Stimulated activated CD4-positive, alpha-beta T cell treated with anti-CD3 and anti-CD28 coated beads, Interleukin-1b, Interleukin-23, amount 100 ng/mL, for 48 hours (primary cell): ENCODE measurements at regions not wholly inside any gene's neighbourhood (a gene's known extent, or its start where the extent isn't known, plus 50 kb on each side); places are given as distances from the start of the nearest gene placed in this dataset.

Experiments
- DNase-seq: peaks from one replicate; pipeline ENCODE4 v3.0.0-alpha.2; 2020

DNA sequence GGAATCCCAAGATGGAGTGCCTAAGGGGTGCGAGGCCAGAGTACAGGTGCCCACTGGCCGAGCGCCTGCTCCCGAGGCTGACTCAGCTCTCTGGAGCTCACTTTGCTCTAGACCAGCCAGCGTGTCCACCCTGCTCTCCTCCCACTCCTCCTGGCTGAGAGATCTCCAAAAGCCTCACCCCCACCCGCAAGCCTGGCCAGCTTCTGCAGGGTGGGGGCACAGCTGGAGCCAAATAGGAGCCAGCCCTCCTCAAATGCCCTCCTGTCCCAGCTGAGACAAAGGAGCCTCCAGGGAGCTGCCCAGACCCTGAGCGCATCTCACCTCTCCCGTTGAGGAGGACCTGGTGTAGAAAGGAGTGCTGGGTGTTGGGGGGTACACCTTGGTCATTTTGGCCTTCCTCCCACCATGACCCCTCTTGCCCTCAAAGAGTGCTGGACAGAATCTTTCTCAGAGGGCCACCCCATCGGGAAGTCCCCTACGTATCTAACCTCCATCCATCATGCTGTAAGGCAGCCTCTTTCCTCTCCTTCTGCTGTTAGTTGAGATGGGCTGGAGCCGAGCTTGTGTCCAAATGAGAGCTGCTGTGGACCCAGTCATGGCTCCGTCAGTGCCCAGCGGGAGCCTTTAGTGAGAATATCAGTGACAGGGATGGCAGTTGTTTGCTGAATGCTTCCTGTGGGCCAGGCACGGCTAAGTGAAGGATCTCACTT lies 123.9 kb upstream of the VSTM2B start:
- no peak for DNase-seq

DNA sequence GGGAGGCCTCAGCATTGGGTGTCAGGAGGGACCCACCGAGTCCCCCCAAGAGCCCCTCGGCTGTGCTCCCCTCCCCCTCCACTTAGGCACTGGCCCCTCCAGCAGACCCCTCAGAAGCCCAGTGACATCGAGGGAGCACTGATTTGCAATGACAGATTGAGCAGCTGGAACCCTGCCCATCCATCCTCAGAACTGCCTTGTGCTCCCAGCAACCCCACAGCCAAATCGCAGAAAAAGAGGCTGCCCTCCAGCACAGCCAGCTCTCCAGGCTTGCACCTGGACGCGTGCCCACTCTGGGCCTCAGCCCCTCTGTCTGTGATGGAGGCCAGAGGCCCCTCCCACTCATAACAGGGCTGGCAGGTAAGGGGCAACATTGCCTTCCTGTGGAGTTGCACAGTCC lies 123.2 kb upstream of the VSTM2B start:
- DNase-seq, result no peak

DNA sequence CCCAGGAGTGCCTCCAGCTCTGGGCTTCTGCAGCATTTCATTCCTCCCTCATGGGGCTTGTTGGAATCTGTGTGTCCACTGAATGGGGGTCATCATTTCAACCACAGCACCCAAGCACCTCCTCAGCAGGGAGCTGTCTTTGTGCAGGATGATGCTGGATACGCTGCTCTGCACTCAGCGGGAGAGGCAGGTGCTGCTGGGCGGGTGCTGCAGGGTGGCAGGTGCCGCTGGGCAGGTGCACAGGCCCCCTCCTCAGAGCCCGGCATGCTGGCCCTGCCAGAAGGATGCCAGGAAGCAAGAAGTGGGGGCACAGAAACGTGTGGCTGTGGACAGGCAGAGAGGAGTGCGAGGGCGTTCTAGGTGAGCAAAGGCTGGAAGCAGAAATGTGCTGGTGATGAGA lies 121.8 kb upstream of the VSTM2B start:
- no peak for DNase-seq

DNA sequence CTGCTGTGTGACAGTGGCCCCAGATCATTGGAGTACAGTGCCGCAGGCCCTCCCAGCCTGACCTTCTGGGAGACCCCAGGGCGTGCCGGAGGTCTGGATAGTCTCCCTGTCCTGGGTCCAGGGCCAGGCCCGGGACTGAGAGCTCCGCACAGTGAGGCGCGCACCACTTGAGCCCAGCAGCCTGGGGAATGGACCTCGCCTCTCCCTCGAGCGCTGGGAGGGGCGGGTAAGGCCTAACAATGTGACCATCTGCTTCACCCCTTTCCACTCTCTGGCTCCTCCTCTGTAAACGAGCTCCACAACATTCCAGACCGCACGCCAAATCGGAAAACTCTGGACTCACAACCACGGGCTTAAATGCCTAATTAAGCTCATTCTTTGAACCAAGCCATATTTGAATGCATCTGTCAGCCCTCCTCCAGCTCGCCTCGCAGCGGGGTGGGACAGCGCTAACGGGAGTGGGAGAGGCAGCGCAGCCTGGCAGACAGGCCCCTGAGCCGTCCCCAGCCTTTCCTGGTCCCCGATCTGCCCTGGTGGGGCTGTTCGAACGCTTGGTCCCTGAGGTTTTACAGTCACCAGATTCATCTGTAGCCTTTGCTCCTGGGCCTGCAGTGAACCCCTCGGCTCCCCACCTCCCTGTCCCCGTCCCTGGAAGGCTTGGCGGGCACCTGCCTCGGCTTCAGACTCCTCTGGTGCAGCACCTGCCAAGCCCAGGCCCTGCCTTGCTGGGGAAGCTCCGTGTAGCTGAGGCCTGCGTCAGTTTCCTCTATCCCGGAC lies 120.7 kb upstream of the VSTM2B start:
- DNase-seq, result no peak

DNA sequence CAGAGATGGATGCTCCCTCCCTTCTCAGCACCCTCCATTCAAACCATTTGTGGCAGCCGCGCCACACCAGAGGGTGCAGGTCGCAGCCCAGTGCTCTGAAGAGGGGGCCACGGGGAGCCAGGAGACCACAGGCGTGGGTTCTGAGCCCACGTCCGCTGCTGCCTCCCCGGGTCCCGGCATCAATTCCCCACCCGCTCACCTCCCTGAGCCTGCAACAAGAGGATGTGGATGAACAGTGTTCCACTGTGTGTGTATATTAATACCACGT lies 120.1 kb upstream of the VSTM2B start:
- DNase-seq, result no peak

DNA sequence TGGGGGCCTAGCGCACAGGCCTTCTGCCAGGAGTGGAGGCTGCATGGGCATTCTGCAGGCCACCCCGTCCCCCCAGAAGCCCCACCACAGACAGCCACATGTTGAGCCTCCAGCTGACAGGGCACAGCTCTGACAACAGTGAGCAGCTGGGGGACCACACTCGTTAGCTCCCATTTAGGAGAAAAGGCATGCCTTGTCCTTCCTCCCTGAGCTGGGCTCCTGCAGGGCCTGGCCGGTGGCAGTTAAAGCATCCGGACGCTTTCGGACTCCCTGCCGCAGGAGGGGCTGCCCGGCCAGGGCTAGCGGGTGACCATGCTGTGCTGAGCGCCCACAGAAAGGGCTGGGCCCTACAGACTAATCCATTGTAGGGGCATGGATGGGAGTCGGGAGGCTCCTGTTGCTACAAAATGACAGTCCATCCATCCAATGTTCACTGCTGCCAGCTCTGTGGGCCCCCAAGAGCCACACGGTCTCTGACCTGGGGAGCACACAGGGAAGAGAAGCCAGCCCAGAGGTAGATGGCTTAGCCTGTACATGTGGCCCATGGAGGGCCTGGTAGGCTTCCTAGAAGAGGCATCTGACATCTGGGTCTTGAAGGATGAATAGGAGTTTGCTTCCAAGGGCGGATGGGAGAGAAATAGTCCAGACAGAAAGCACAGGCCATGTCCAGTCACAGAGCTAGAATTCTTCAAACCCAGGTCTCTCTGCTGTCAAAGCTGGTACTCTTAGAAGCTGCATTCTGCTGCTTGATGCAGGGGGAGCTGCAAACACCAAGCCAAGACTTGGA lies 116.5 kb upstream of the VSTM2B start:
- no peak for DNase-seq

DNA sequence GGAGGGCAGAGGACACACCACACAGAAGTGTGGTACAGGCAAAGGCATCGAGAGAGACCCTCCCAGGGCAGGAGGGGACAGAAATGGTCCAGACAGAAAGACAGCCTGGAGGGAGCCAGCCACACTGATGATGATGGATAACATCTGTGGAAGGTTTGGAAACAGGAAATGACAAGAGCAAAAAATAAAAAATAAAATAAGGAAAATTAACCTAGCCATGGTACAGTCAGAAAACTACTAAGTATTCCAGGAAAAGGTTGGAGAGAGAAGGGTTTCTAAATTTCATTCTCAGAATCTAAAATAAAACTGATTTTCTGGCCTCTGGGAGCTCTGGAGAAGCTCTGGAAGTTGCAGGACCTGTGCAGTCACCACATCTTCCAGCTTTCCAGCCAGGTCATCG lies 115.2 kb upstream of the VSTM2B start:
- no peak for DNase-seq

DNA sequence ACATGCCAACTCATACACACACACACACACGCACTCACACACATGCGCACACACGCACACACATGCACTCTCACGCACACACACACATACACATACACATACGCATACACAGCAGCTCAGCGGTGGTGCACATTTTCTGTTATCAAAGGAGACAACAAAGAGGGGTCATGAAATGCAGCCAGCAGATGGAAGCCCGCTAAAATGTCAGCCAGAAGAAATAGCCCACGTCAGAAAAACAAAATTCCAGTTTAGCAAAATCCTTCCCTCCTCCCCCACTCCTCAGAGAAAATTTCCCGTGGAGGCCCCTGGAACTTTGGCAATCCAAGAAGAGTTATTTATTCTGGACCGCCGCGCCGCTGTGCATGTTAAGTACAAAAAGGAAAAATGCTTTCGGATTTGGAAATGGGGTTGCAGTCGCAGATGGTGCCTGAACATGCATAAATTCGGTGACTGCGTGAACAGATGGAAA lies 114.6 kb upstream of the VSTM2B start:
- DNase-seq, result no peak

DNA sequence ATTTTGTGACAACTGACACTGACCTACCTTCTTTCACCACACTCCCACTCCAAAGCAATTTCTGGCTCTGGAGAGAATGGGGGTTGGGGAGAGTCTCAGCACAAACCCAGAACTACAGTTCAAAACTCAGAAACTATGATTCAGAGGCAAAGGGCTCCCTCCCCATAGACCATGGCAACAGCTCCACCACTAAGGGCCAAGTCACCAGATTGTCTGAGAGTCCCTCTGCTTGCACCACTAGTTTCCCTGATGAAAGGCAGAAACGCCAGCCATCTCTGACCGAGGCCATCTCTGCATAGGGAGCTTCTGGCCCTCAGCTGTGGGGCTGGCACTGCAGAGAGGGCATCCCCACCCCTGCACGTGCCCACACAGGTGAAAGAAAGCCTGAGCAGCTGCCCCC lies 112.4 kb upstream of the VSTM2B start:
- DNase-seq, result no peak

DNA sequence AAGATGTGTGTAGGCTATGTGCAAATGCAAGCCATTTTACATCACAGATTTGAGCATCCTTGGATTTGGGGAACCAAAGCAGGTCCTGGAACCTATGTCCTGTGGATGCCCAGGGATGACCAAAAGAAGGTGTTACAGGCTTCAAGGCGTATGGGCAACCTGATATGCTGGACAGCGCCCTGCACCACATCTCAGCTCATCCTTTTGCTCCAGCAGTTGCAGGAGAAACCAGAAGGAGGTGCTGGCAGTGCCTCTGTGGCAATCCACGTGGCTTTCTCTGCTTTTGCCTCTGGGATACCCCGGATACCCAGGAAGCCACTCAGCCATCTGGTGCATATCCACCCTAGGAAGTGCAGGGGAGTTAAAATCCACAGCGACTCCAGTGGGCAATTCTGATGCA lies 110.3 kb upstream of the VSTM2B start:
- DNase-seq, result no peak

DNA sequence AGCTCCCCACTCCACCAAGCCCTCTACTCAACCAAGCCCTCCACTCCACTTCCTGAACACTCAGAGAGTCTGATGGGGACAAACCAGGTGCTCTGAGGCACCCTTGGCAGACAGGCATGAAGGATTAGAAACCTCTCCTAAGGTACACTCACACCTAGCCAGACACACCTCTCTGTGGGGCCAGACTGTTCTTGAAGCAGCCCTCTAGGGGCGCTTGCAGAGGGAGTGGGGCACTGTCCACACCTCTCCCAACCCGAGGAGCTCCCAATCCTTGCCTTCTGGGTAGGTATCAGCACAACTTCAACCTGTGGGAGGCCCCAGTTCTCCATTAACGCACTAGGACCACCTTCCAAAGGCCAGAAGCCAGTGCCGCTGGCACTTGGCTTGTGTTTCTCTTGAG lies 108.7 kb upstream of the VSTM2B start:
- DNase-seq, result no peak

DNA sequence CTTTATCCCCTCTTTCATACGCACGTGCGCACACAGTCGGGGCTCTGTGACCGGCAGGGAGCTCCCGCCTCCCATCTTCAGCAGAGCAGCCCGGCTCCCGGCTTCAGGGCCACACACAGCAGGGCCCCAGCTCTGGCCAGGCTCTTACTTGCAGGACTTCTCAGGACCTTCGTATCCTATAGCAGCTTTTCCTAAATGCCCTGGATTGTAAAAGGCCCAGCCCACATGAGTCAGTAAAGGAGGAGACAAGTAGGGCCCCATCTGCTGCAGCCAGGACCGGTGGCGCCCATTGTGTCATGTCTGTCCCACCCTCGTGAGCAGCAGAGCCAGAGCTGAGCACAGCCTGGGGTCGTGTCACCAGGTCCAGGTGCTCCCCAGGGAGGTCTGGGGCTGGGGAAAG lies 107.6 kb upstream of the VSTM2B start:
- no peak for DNase-seq

DNA sequence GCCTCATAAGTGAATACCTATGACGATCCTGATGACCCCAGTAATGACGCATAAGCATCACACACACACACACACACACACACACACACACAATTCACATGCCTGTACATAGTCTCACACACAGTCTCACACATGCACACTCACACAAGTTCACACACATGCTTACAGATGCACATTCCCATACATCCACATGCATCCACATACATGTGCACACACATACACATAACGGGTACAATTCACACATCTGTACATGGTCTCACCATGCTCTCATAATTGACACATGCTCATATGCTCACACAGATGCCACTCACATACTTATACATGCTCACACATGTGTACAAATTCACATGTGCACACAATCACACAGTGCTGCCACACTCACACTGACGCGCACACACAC lies 105.7 kb upstream of the VSTM2B start:
- DNase-seq, result no peak

DNA sequence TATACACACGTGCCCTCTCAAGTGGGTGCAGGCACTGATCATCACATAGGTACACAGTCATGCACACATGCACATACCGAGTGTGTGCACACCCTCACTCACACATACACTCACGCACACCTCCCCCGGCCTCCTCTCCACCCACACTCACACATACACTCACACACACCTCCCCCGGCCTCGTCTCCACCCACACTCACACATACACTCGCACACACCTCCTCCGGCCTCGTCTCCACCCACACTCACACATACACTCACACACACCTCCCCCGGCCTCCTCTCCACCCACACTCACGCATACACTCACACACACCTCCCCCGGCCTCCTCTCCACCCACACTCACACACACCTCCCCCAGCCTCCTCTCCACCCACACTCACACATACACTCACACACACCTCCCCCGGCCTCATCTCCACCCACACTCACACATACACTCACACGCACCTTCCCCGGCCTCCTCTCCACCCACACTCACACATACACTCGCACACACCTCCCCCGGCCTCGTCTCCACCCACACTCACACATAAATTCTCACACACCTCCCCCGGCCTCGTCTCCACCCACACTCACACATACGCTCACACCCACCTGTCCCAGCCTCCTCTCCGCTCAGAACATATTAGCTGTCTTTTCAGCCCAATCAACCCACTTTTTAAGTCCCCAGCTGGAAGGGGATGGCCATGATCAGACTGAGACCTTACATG lies 105.2 kb upstream of the VSTM2B start:
- DNase-seq, result no peak

DNA sequence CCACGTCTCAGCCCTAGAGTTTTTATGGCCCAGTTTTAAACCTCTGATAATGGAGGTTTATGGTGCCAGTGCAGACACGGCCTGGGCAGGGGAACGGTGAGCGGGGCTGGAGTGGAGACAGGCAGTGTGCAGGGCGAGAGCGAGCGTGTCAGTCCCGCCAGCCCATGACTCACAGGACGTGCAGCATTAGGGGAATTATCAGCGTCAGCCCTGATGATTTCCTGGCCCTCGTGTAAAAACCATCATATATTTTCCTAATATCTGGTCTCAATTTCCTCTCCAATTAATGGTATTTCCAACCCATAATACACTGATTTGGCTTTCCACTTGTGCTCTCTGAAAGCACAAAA lies 104.6 kb upstream of the VSTM2B start:
- DNase-seq, result no peak

DNA sequence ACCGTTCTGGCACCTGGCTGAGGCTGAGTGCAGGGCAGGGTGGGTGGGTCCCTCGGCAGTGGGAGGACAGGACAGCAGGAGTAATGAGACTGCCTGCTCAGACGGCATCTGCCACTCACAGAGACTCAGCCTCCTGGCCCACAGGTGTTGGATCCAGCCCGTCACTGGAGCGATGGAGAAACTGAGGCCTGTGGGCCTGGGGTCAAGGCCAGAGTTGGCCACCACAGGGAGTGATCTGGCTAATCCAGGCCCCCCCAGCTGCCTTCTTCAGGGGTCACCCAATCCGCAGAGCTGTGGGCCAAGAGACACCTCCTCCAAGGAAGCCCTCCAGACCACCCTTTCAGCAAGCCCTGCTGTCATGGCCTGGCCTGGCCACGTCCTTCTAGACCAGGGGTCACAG lies 103.7 kb upstream of the VSTM2B start:
- DNase-seq, result no peak

DNA sequence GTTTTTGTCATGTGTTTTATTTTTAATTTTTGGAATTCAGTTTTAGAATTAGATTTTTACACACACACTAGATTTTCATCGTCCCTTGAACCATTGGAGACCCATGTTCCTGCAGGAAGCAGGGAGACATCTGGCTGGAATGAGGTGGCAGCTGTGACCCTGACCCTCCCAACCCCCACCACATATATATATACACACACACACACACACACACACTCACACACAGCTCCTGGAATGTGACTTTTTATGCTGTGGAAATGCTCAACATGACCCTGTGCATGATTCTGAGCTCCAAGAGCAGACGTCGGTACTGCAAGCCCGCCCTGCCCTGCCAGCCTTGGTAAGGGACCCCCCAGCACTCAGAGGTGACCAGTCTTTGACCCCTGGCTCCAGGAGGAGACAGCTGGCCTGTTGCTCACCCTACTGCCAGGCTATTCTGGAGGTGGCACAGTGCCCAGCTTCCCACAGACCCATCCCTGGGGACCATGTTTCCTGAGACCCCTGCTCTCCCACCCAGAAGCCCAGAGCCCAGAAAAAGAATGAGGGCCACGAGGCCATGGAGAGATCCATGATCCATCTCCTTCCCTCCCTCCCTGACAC lies 103.2 kb upstream of the VSTM2B start:
- DNase-seq, result no peak

DNA sequence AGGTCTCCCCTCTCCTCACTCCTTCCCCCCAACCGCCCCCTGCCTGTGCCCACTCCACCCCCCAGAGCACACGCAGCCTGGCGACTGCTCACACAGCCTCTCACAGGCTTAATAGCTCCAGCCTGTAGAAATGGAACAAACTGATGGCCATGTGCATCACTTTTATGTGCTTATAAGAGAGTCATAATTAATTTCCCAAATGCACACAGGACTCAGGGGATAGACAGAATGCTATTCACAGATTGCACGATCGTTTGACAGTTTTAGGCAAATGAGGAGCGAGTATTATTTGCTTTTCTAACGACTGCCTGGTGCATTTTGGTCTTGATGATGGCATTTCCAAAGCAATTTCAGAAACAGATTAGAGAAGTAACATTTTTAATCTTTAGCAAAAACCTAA lies 97.7 kb upstream of the VSTM2B start:
- DNase-seq, result no peak

DNA sequence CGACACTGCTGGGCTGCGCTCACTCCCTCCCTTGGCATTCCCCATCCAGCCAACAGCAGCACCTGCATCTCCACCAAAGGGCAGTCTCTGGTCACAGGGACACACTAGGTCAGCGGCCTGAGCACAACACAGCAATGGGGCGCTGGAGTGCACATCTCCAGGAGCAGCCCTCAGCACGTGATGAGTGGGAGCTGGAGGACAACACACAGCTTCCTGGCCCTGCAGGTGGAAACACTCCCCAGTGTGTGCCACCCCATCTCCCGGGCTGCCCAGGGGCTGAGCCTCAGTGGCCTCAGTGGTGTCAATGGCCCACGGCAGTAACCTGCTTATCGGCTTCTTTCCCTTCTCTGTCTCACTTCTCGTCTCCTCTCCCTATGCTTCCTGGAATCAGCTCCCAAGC lies 96.8 kb upstream of the VSTM2B start:
- no peak for DNase-seq

DNA sequence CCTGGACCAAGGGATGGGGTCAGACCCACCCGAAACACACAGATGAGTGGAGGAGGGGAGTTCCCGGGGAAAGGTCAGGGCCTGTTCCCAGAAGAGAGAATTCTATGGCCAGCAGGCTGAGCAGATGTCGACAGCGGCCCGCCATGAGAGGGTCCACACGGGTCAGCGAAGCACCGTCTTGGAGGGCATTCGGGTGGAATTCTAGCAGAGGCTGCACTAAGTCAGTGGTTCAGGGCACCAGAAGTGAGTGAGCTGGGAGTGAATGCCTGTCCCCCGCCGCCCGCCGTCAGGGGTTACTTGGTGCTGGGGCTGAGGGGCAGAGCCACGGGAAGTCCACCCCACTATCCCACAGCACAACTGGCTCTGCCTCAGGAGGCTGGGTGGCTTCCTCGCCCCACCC lies 96.2 kb upstream of the VSTM2B start:
- no peak for DNase-seq

DNA sequence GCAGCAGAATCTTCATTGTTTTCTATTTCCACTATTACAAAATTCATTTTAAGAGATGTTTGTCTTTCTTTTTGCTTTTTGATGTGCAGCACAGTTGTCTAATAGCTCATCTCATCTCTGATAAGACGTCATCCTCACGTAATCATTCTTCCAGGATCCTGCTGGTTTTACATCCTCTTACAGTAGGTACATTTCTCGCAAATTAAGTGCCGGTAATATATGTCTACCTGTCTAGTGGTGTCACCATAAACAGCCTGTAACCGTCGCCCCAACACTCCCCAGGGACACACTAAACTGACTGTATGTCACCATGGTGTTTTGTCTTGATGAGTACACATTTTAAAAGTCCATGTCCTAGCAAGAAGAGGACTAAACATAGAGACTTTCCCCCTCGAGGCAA lies 94.5 kb upstream of the VSTM2B start:
- no peak for DNase-seq

DNA sequence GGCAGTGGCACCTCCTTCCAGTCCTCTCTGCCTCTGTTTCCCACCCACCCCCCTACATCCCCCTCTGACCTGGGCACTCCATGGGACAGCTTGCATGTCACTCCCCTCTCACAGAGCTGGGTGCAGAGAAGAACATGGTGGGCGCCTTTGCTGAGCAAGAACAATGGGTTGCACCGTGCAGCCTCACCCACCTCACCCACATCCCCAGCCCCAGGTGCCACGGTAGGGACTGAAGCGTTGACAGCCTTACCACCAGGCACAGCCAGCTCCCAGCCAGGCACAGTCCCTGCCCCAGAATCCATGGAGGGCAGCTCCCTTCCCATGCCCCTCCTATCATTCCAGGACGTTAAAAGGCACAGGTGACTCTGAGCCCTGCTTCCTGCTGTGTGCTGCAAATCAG lies 93.1 kb upstream of the VSTM2B start:
- no peak for DNase-seq

DNA sequence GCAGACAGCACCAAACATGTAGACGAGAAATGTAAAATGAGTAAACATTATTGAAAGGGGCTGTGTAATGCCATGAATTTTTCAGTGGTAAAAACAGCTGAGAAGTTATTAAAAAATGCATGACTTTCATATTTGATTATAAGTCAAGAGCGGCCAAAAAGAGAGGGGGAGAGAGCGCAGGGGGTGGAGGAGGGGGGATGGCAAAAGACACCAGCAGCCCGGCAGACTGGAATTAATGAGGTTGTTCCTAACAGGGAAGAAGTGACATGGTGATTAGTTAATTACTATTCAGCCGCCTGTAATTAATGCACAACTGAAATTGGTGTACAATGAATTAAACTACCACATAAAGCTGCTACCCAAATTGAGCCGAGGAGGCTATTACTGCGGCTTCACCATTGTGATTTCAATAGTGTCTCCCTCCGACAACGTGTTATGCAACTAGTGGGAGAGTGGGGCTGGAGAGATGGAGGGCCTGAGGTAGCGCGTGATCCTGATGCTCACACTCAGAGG lies 89.1 kb upstream of the VSTM2B start:
- DNase-seq, result no peak
